ENCODE measurements at regions not wholly inside any gene's neighbourhood (a gene's known extent, or its start where the extent isn't known, plus 50 kb on each side); places are given as distances from the start of the nearest gene placed in this dataset.

- no peak for TF ChIP-seq NEUROD1 (IDR thresholded peaks at IDR 0.05; ENCODE audit: borderline replicate concordance, low read depth, low read length, partially characterized antibody)
These were observed 112.0 kb downstream of the PFKFB3 start (continued) for GRCh38 chr10:6314620-6315205.

GRCh38 chr10:6319119-6319518, 116.4 kb downstream of the PFKFB3 start:
- Histone ChIP-seq H3K4me2 (ENCODE audit: insufficient read depth, low read length) (no peak overlapping the region), H3K9me3 (replicated peaks; ENCODE audit: control insufficient read depth, insufficient read depth, low read depth, low read length) (no peaks in the 10 kb centered on the region), H2AFZ (ENCODE audit: low read depth, low read length) (no peak overlapping the region), H3K27ac (ENCODE audit: extremely low read depth, low read depth, low read length) (no peak overlapping the region), H3K9ac (ENCODE audit: insufficient read depth in 1 of 2, low read depth in 2 of 2, low read length in 2 of 2) (no peak overlapping the region), H3K27me3 (ENCODE audit: control insufficient read depth in 2 of 2, insufficient read depth in 2 of 2, low read length in 2 of 2) (peaks cover 29 to 31% of the 10 kb centered on the region in 2 experiments), H3K4me1 (replicated peaks in 1 of 2; ENCODE audit: control insufficient read depth in 2 of 2, insufficient read depth in 2 of 2, low read length in 2 of 2) (no peaks in the 10 kb centered on the region), H3K4me3 (no peak overlapping the region), H3K79me2 (ENCODE audit: control insufficient read depth, insufficient read depth, low read length) (no peaks in the 10 kb centered on the region), H3K9me1 (ENCODE audit: control insufficient read depth, insufficient read depth, low read length) (no peaks in the 10 kb centered on the region), H3K36me3 (ENCODE audit: control insufficient read depth, insufficient read depth, low read length) (no peaks in the 10 kb centered on the region), H4K20me1 (replicated peaks; ENCODE audit: control insufficient read depth, insufficient read depth, low read length) (no peaks in the 10 kb centered on the region; the same call in 1 of the 2 replicates)
- in situ Hi-C loops (cut with MboI) (no loop called here), intact Hi-C loops (cut with micrococcal nuclease) (no loop called here)
- no peak for FAIRE-seq
- TF ChIP-seq ZNF518B (CRISPR knock-in tag; IDR thresholded peaks at IDR 0.05): no peak
- no peak for TF ChIP-seq XRCC5 (IDR thresholded peaks at IDR 0.05; ENCODE audit: low read depth, low read length)
- 0 out of 2 replicates have a peak, but pooled peaks have one; percentile 25 for TF ChIP-seq SMARCA5 (IDR thresholded peaks at IDR 0.05)
- TF ChIP-seq ZNF146 (CRISPR knock-in tag; IDR thresholded peaks at IDR 0.05; ENCODE audit: unreplicated experiment): peak; percentile 100
- TF ChIP-seq BCOR (IDR thresholded peaks at IDR 0.05): 0 out of 2 replicates have a peak, but pooled peaks have one; percentile 55
- no peak for TF ChIP-seq ATF3 (IDR thresholded peaks at IDR 0.05)
- no peak for TF ChIP-seq ATF3 (CRISPR knock-in tag; conservative IDR thresholded peaks at IDR 0.05)
- TF ChIP-seq ZBTB26 (CRISPR knock-in tag; IDR thresholded peaks at IDR 0.05): no peak
- peak; percentile 94 for TF ChIP-seq RBM25 (IDR thresholded peaks at IDR 0.05; ENCODE audit: low read depth, low read length, severe bottlenecking)
- TF ChIP-seq ZNF263 (CRISPR knock-in tag; IDR thresholded peaks at IDR 0.05; ENCODE audit: borderline replicate concordance): no peak
- DNase-seq (ENCODE audit: extremely low read depth in 1 of 4, low spot score in 3 of 4): no peak
- BruUV-seq (replicated peaks): no TSS peak
- no peak for ATAC-seq
- POLR2A ChIA-PET: interaction anchor here (0.6 kb wide), 1 partner anchor 151 kb away, joined by 3 read pairs; no protein-coding TSS in a partner anchor
- CTCF ChIA-PET (ENCODE audit: low intra/inter-chr PET ratio): no interaction called here
